ENCODE measurements at regions not wholly inside any gene's neighbourhood (a gene's known extent, or its start where the extent isn't known, plus 50 kb on each side); places are given as distances from the start of the nearest gene placed in this dataset.

DNA sequence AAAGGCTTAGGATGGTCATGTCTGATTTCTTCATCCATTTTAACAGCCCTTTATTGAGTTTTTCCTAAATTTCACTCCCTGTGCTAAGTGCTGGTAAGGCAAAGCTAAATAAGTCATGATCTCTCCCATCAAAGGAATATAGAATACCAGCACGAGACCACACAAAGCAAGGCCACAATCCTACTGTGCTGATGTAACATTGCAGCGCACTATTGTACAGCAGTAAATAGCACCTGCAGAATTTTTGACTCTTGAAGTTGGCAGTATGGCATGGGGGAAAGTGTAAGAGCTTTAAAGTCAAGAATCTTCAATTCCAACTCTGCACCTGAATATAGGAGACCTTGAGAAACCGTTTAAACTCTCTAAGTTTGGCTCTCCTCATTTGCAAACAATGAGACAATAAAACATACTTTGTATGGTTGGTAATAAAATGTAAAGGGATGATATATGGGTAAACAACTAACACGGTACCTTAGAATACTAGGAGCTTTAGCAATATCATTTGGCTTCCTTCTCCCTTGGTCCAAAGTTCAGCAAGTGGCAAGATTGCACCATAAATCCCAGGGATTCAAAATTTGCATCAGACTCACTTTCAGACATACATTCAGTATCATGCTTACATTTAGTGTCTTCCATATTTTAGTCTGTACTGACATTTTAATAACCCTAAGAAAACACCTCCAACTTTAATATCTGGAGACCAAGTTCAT is 132.9 kb upstream of the PRDX6 start:
- ChIA-PET CTCF (no interaction called here), POLR2A (ENCODE audit: unreplicated experiment) (no interaction called here)
- H3K4me2 ChIP-seq (ENCODE audit: low read depth, low read length): no peak overlapping the region
- H4K91ac ChIP-seq (ENCODE audit: insufficient read depth, low read depth, low read length): no peak overlapping the region
- H4K20me1 ChIP-seq (ENCODE audit: insufficient read depth, low read length): no peaks in the 10 kb centered on the region
- H2BK15ac ChIP-seq (ENCODE audit: low read depth, low read length): no peak overlapping the region
- H3K9me3 ChIP-seq (ENCODE audit: control insufficient read depth, insufficient read depth, low read length): no peaks in the 10 kb centered on the region
- H3K4ac ChIP-seq (ENCODE audit: low read depth, low read length): no peak overlapping the region
- no peak for ATAC-seq (ENCODE audit: low read depth)
- no peak overlapping the region for H4K5ac ChIP-seq (ENCODE audit: low read depth, low read length)
- H2AFZ ChIP-seq (replicated peaks; ENCODE audit: low read length, poor library complexity): no peak overlapping the region
- H2BK5ac ChIP-seq (ENCODE audit: low read depth, low read length, poor library complexity, severe bottlenecking): no peak overlapping the region
- H3K36me3 ChIP-seq (ENCODE audit: control insufficient read depth, insufficient read depth, low read length): no peaks in the 10 kb centered on the region
- no peak overlapping the region for H3K56ac ChIP-seq (ENCODE audit: extremely low read depth, insufficient read depth, low read length)
- no peak overlapping the region for H2AK9ac ChIP-seq (replicated peaks; ENCODE audit: low read depth, low read length, poor library complexity)
- H2BK20ac ChIP-seq (ENCODE audit: low read depth, low read length): no peak overlapping the region
- no CpG with 5 or more reads among the region's 4 CpGs for WGBS, 2 experiments (ENCODE audit: extremely low coverage in 2 of 2, insufficient read length in 1 of 2)
- no peak overlapping the region for H2BK120ac ChIP-seq (ENCODE audit: low read depth, low read length)
- BruUV-seq (replicated peaks): no TSS peak
- no peak overlapping the region for H3K4me3 ChIP-seq (ENCODE audit: insufficient read depth, low read depth, low read length)
- TF ChIP-seq MXI1 (IDR thresholded peaks at IDR 0.05; ENCODE audit: borderline replicate concordance, low read depth, low read length) (no peak), SMC3 (IDR thresholded peaks at IDR 0.05; ENCODE audit: low read depth, low read length) (no peak), POLR2A (IDR thresholded peaks at IDR 0.05; ENCODE audit: low read depth, low read length) (no peak), NFE2L2 (IDR thresholded peaks at IDR 0.05; ENCODE audit: low read depth, low read length) (no peak), CHD1 (IDR thresholded peaks at IDR 0.05; ENCODE audit: low read depth, low read length) (no peak), RAD21 (IDR thresholded peaks at IDR 0.05; ENCODE audit: low read length) (no peak), FOS (IDR thresholded peaks at IDR 0.05; ENCODE audit: low read depth, low read length) (no peak), RCOR1 (IDR thresholded peaks at IDR 0.05; ENCODE audit: insufficient replicate concordance, low read length) (no peak), RFX5 (IDR thresholded peaks at IDR 0.05; ENCODE audit: low read depth, low read length) (no peak), MAFK (IDR thresholded peaks at IDR 0.05; ENCODE audit: low read depth, low read length) (no peak), MAZ (IDR thresholded peaks at IDR 0.05; ENCODE audit: borderline replicate concordance, low read depth, low read length) (no peak), BHLHE40 (IDR thresholded peaks at IDR 0.05; ENCODE audit: low read depth, low read length) (no peak), CEBPB (IDR thresholded peaks at IDR 0.05; ENCODE audit: low read depth, low read length) (no peak)
- TF ChIP-seq, protein P1, sequence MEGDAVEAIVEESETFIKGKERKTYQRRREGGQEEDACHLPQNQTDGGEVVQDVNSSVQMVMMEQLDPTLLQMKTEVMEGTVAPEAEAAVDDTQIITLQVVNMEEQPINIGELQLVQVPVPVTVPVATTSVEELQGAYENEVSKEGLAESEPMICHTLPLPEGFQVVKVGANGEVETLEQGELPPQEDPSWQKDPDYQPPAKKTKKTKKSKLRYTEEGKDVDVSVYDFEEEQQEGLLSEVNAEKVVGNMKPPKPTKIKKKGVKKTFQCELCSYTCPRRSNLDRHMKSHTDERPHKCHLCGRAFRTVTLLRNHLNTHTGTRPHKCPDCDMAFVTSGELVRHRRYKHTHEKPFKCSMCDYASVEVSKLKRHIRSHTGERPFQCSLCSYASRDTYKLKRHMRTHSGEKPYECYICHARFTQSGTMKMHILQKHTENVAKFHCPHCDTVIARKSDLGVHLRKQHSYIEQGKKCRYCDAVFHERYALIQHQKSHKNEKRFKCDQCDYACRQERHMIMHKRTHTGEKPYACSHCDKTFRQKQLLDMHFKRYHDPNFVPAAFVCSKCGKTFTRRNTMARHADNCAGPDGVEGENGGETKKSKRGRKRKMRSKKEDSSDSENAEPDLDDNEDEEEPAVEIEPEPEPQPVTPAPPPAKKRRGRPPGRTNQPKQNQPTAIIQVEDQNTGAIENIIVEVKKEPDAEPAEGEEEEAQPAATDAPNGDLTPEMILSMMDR (conservative IDR thresholded peaks at IDR 0.05; ENCODE audit: low read depth, low read length): no peak
- TF ChIP-seq, protein P2, sequence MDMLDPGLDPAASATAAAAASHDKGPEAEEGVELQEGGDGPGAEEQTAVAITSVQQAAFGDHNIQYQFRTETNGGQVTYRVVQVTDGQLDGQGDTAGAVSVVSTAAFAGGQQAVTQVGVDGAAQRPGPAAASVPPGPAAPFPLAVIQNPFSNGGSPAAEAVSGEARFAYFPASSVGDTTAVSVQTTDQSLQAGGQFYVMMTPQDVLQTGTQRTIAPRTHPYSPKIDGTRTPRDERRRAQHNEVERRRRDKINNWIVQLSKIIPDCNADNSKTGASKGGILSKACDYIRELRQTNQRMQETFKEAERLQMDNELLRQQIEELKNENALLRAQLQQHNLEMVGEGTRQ (IDR thresholded peaks at IDR 0.05; ENCODE audit: low read depth, low read length): no peak
- TF ChIP-seq, protein P3, sequence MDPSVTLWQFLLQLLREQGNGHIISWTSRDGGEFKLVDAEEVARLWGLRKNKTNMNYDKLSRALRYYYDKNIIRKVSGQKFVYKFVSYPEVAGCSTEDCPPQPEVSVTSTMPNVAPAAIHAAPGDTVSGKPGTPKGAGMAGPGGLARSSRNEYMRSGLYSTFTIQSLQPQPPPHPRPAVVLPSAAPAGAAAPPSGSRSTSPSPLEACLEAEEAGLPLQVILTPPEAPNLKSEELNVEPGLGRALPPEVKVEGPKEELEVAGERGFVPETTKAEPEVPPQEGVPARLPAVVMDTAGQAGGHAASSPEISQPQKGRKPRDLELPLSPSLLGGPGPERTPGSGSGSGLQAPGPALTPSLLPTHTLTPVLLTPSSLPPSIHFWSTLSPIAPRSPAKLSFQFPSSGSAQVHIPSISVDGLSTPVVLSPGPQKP (IDR thresholded peaks at IDR 0.05; ENCODE audit: borderline replicate concordance, low read depth, low read length): no peak
- no peaks in the 10 kb centered on the region; the same call in 1 of the 2 replicates for H3K4me1 ChIP-seq (ENCODE audit: control insufficient read depth, insufficient read depth, low read length)
- no peak overlapping the region for H3K9ac ChIP-seq (ENCODE audit: low read depth, low read length)
- no peak overlapping the region for H3K23ac ChIP-seq (ENCODE audit: low read depth, low read length)
- H3K79me1 ChIP-seq (ENCODE audit: low read depth in 1 of 2, low read length in 2 of 2): no peaks in the 10 kb centered on the region
- no peak overlapping the region for H3K18ac ChIP-seq (ENCODE audit: low read depth, low read length)
- H3K27me3 ChIP-seq (ENCODE audit: control insufficient read depth, insufficient read depth, low read length): no peaks in the 10 kb centered on the region
- no peaks in the 10 kb centered on the region for H3K9me1 ChIP-seq (ENCODE audit: insufficient read depth, low read length)
- no peak overlapping the region for H2AK5ac ChIP-seq (ENCODE audit: low read depth, low read length)
- H3K27ac ChIP-seq (ENCODE audit: insufficient read depth, low read length): no peak overlapping the region
- in situ Hi-C loops (cut with MboI; ENCODE audit: low sequenced_read_pairs) (no loop called here), dilution Hi-C loops (cut with HindIII; ENCODE audit: low sequenced_read_pairs, unreplicated experiment) (no loop called here), intact Hi-C loops (cut with micrococcal nuclease) (no loop called here)
- H4K8ac ChIP-seq (ENCODE audit: low read depth in 2 of 2, low read length in 2 of 2): no peak overlapping the region
- no peak overlapping the region for H3K14ac ChIP-seq (replicated peaks; ENCODE audit: low read depth, low read length)
- no peak for DNase-seq

Measured in IMR-90 (cell line).